IMR-90 (cell line): ENCODE measurements at regions not wholly inside any gene's neighbourhood (a gene's known extent, or its start where the extent isn't known, plus 50 kb on each side); places are given as distances from the start of the nearest gene placed in this dataset.

ENCODE experiments used
- ATAC-seq: fragments of 200-7000 bp; cut with Tn5 transposase; 2 replicates; pipeline ENCODE4 v1.9.1; 2020; ENCODE audit warnings: low read depth, mild to moderate bottlenecking, moderate library complexity
- BruUV-seq: library from RNA; stranded (reverse); fragments of 400-500 nt; replicated peaks from 2 replicates; lab custom pipeline; 2021; lab: Mats Ljungman, UMichigan
- CTCF ChIA-PET: fragments of 300-600 bp; formaldehyde crosslinking; extraction: SDS; loops from one replicate; lab custom pipeline; 2021; ENCODE audit warnings: antibody characterized with exemption; lab: Yijun Ruan, JAX
- POLR2A ChIA-PET: fragments of 300-600 bp; sonication (Branson Sonifier 250); formaldehyde crosslinking; loops from one replicate; lab custom pipeline; 2022; ENCODE audit warnings: antibody characterized with exemption; ENCODE audit not compliant: unreplicated experiment; lab: Charles Lee
- DNase-seq: peaks from one replicate; pipeline ENCODE4 v3.0.0; 2013
- H2AFZ ChIP-seq: replicated peaks from 2 replicates; pipeline ENCODE3; 2013; ENCODE audit warnings: low read length, mild to moderate bottlenecking; ENCODE audit not compliant: poor library complexity
- H2AK5ac ChIP-seq: 2 replicates; pipeline ENCODE4 v1.6.1; 2013; ENCODE audit warnings: low read depth, low read length, inconsistent platforms
- H2AK9ac ChIP-seq: replicated peaks from 2 replicates; pipeline ENCODE3; 2013; ENCODE audit warnings: mild to moderate bottlenecking, low read depth, low read length, moderate library complexity; ENCODE audit not compliant: poor library complexity
- H2BK120ac ChIP-seq: 2 replicates; pipeline ENCODE4 v1.6.1; 2013; ENCODE audit warnings: low read depth, low read length, inconsistent platforms
- H2BK15ac ChIP-seq: 3 replicates; pipeline ENCODE4 v1.6.1; 2013; ENCODE audit warnings: low read depth, low read length, inconsistent platforms
- H2BK20ac ChIP-seq: 2 replicates; pipeline ENCODE4 v1.6.1; 2013; ENCODE audit warnings: low read depth, mild to moderate bottlenecking, inconsistent platforms, low read length, moderate library complexity
- H2BK5ac ChIP-seq: 2 replicates; pipeline ENCODE4 v1.6.1; 2013; ENCODE audit warnings: mild to moderate bottlenecking, low read depth, low read length, inconsistent platforms; ENCODE audit not compliant: poor library complexity, severe bottlenecking
- H3K14ac ChIP-seq: replicated peaks from 2 replicates; pipeline ENCODE4 v1.6.1; 2013; ENCODE audit warnings: low read depth, low read length, inconsistent platforms
- H3K18ac ChIP-seq: 2 replicates; pipeline ENCODE4 v1.6.1; 2013; ENCODE audit warnings: low read depth, low read length, control low read depth
- H3K23ac ChIP-seq: 2 replicates; pipeline ENCODE4 v1.6.1; 2013; ENCODE audit warnings: low read depth, low read length, inconsistent platforms
- H3K27ac ChIP-seq: 2 replicates; pipeline ENCODE4 v1.5.1; 2013; ENCODE audit warnings: mild to moderate bottlenecking, control low read depth, low read length; ENCODE audit not compliant: insufficient read depth
- H3K27me3 ChIP-seq: 2 replicates; pipeline ENCODE4 v1.6.1; 2013; ENCODE audit warnings: low read length; ENCODE audit not compliant: control insufficient read depth, insufficient read depth
- H3K36me3 ChIP-seq: 2 replicates; pipeline ENCODE4 v1.6.1; 2013; ENCODE audit warnings: low read length, mixed read lengths; ENCODE audit not compliant: control insufficient read depth, insufficient read depth
- H3K4ac ChIP-seq: 2 replicates; pipeline ENCODE4 v1.6.1; 2013; ENCODE audit warnings: low read depth, low read length, inconsistent platforms
- H3K4me1 ChIP-seq: 2 replicates; pipeline ENCODE4 v1.6.1; 2013; ENCODE audit warnings: low read length, mixed read lengths; ENCODE audit not compliant: control insufficient read depth, insufficient read depth
- H3K4me2 ChIP-seq: 2 replicates; pipeline ENCODE4 v1.6.1; 2013; ENCODE audit warnings: low read depth, mild to moderate bottlenecking, control low read depth, low read length, moderate library complexity
- H3K4me3 ChIP-seq: 2 replicates; pipeline ENCODE4 v1.5.1; 2013; ENCODE audit warnings: low read depth, mild to moderate bottlenecking, control low read depth, low read length, moderate library complexity; ENCODE audit not compliant: insufficient read depth
- H3K56ac ChIP-seq: 2 replicates; pipeline ENCODE4 v1.6.1; 2013; ENCODE audit warnings: low read length, inconsistent platforms; ENCODE audit not compliant: insufficient read depth; ENCODE audit errors: extremely low read depth
- H3K79me1 ChIP-seq, 2 experiments: 2 replicates each; pipeline ENCODE4 v1.6.1; 2013; ENCODE audit warnings: low read length in 2 of 2, inconsistent platforms in 1 of 2, low read depth in 1 of 2
- H3K9ac ChIP-seq: 2 replicates; pipeline ENCODE4 v1.6.1; 2013; ENCODE audit warnings: low read depth, low read length, control low read depth
- H3K9me1 ChIP-seq: 2 replicates; pipeline ENCODE4 v1.6.1; 2013; ENCODE audit warnings: low read length, inconsistent platforms; ENCODE audit not compliant: insufficient read depth
- H3K9me3 ChIP-seq: 2 replicates; pipeline ENCODE4 v1.6.1; 2013; ENCODE audit warnings: low read length; ENCODE audit not compliant: control insufficient read depth, insufficient read depth
- H4K20me1 ChIP-seq: 2 replicates; pipeline ENCODE4 v1.6.1; 2013; ENCODE audit warnings: low read length, inconsistent platforms; ENCODE audit not compliant: insufficient read depth
- H4K5ac ChIP-seq: 2 replicates; pipeline ENCODE4 v1.6.1; 2013; ENCODE audit warnings: mild to moderate bottlenecking, low read depth, low read length, control low read depth
- H4K8ac ChIP-seq, 2 experiments: 2 replicates each; pipeline ENCODE4 v1.6.1; 2013; ENCODE audit warnings: low read depth in 2 of 2, low read length in 2 of 2, control low read depth in 1 of 2, inconsistent platforms in 1 of 2
- H4K91ac ChIP-seq: 2 replicates; pipeline ENCODE4 v1.6.1; 2013; ENCODE audit warnings: low read depth, low read length, inconsistent platforms; ENCODE audit not compliant: insufficient read depth
- MAFK ChIP-seq: IDR thresholded peaks from 2 replicates; pipeline ENCODE4 v1.6.1; 2012; ENCODE audit warnings: low read depth, low read length, improper control_type of control experiment
- RAD21 ChIP-seq: IDR thresholded peaks from 2 replicates; pipeline ENCODE4 v1.6.1; 2012; ENCODE audit warnings: low read length, improper control_type of control experiment
- RCOR1 ChIP-seq: IDR thresholded peaks from 2 replicates; pipeline ENCODE4 v1.6.1; 2012; ENCODE audit warnings: mild to moderate bottlenecking, low read length, improper control_type of control experiment; ENCODE audit not compliant: insufficient replicate concordance
- RFX5 ChIP-seq: IDR thresholded peaks from 2 replicates; pipeline ENCODE4 v1.8.0; 2012; ENCODE audit warnings: low read depth, mild to moderate bottlenecking, low read length, moderate library complexity
- SMC3 ChIP-seq: fragments of 150-350 bp; IDR thresholded peaks from 2 replicates; pipeline ENCODE4 v1.6.1; 2016; ENCODE audit warnings: low read depth, mild to moderate bottlenecking, antibody characterized with exemption, low read length, moderate library complexity
- WGBS, 2 experiments: methylation state at CpG; one replicate each; pipeline versions ENCODE4 v1.1.5 to v1.1.7; 2013; ENCODE audit warnings: missing lambda C conversion rate in 2 of 2; ENCODE audit not compliant: insufficient read length in 1 of 2; ENCODE audit errors: extremely low coverage in 2 of 2; 5-methylcytosine and 5-hydroxymethylcytosine counted together
- dilution Hi-C: fragments of 300-500 bp; cut with HindIII; formaldehyde crosslinking; loops from one replicate; pipeline ENCODE4 v1.14.3; 2018; ENCODE audit warnings: low sequenced_read_pairs; ENCODE audit not compliant: unreplicated experiment
- in situ Hi-C: fragments of 300-500 bp; cut with MboI; formaldehyde crosslinking; loops from 3 replicates; pipeline ENCODE4 v1.14.3; 2019; ENCODE audit warnings: low sequenced_read_pairs, inconsistent platforms, mixed read lengths
- intact Hi-C: fragments of 100-400 bp; cut with micrococcal nuclease; formaldehyde crosslinking; loops from 2 replicates; pipeline ENCODE4 v1.10.0; 2022
- TF ChIP-seq, protein P1 (sequence below): fragments of 150-350 bp; IDR thresholded peaks from 2 replicates; pipeline ENCODE4 v1.6.1; 2016; ENCODE audit warnings: low read depth, mild to moderate bottlenecking, low read length, moderate library complexity, borderline replicate concordance

DNA sequence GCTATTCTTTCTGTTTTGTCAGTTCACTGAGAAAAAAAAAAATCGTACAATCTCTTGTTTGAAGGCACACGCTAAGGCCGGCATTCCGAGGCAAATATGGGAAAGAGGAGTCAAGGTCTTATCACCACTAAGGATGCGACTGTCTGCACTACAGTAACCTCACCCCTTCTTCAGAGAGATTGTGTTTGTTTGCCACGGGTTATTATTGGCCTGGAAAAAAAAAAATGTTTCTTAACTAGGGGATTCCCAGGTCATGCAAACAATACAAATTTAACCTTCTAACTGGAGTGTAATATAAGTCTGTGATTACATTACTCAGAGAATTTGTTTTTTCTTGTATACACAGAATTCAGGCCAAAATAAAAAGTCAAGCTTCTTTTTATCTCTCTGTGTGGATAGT is 168.3 kb downstream of the TMA16 start:
- H3K4ac ChIP-seq: no peak overlapping the region
- H3K4me1 ChIP-seq: no peaks in the 10 kb centered on the region
- no peak overlapping the region for H2BK15ac ChIP-seq
- no peak overlapping the region for H3K4me3 ChIP-seq
- H4K20me1 ChIP-seq: no peaks in the 10 kb centered on the region
- H2AK5ac ChIP-seq: no peak overlapping the region
- in situ Hi-C loops: no loop called here
- H3K56ac ChIP-seq: no peak overlapping the region
- intact Hi-C loops: no loop called here
- H3K79me1 ChIP-seq: no peaks in the 10 kb centered on the region
- BruUV-seq: no TSS peak
- no peak overlapping the region for H3K18ac ChIP-seq
- no peak overlapping the region for H4K8ac ChIP-seq
- no peak overlapping the region for H4K5ac ChIP-seq
- H2BK20ac ChIP-seq: no peak overlapping the region
- ChIA-PET CTCF (interaction anchor here (0.6 to 0.7 kb wide), 3 partner anchors 9 to 625 kb away, joined by 3 to 4 read pairs (median 3); no protein-coding TSS in a partner anchor), POLR2A (no interaction called here)
- H3K9me3 ChIP-seq: no peaks in the 10 kb centered on the region
- H3K27me3 ChIP-seq: no peaks in the 10 kb centered on the region
- no peak overlapping the region for H3K9ac ChIP-seq
- H3K9me1 ChIP-seq: no peaks in the 10 kb centered on the region
- no peak for ATAC-seq
- no peak for DNase-seq
- H3K23ac ChIP-seq: no peak overlapping the region
- no peak overlapping the region for H3K27ac ChIP-seq
- no peak overlapping the region for H2AK9ac ChIP-seq
- no peak overlapping the region for H3K4me2 ChIP-seq
- dilution Hi-C loops: no loop called here
- H4K91ac ChIP-seq: no peak overlapping the region
- H2BK120ac ChIP-seq: no peak overlapping the region
- TF ChIP-seq RFX5 (no peak), RCOR1 (no peak), RAD21 (no peak), SMC3 (no peak), MAFK (no peak)
- TF ChIP-seq, protein P1, sequence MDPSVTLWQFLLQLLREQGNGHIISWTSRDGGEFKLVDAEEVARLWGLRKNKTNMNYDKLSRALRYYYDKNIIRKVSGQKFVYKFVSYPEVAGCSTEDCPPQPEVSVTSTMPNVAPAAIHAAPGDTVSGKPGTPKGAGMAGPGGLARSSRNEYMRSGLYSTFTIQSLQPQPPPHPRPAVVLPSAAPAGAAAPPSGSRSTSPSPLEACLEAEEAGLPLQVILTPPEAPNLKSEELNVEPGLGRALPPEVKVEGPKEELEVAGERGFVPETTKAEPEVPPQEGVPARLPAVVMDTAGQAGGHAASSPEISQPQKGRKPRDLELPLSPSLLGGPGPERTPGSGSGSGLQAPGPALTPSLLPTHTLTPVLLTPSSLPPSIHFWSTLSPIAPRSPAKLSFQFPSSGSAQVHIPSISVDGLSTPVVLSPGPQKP: no peak
- H2AFZ ChIP-seq: no peak overlapping the region
- WGBS, 2 experiments: no CpG with 5 or more reads among the region's 6 CpGs
- no peaks in the 10 kb centered on the region for H3K36me3 ChIP-seq
- no peak overlapping the region for H3K14ac ChIP-seq
- no peak overlapping the region for H2BK5ac ChIP-seq
